HG03175 (cell line): ENCODE measurements at regions not wholly inside any gene's neighbourhood (a gene's known extent, or its start where the extent isn't known, plus 50 kb on each side); places are given as distances from the start of the nearest gene placed in this dataset.
"Not testable (repeated sequence)": the region's sequence is repeated elsewhere in the genome, so short reads cannot be mapped to it uniquely, and the experiment has no call there.

ENCODE experiments used
- ATAC-seq: cut with Tn5 transposase; IDR thresholded peaks from one replicate; pipeline ENCODE4 v1.9.1; 2021; ENCODE audit warnings: mild to moderate bottlenecking, moderate library complexity; ENCODE audit not compliant: unreplicated experiment

DNA sequence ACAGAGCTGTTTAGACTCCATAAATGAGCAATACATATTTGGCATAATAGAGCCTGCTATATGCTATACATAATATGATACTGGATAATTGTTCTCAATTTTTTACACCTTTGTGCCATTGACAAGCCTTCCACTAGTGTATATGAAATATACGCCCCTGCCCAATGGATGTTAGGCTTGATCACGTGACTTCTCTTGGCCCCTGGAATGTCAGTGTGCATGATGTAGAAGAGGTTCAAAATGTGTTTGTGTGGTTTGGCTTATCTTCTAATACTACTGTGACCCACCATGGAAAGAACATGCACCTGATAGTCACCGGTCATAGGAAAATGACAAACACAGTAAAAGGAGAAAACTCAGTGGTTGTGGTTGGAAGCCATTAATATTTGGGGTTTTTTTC lies 479.4 kb downstream of the PCDH20 start:
- ATAC-seq, result no peak

DNA sequence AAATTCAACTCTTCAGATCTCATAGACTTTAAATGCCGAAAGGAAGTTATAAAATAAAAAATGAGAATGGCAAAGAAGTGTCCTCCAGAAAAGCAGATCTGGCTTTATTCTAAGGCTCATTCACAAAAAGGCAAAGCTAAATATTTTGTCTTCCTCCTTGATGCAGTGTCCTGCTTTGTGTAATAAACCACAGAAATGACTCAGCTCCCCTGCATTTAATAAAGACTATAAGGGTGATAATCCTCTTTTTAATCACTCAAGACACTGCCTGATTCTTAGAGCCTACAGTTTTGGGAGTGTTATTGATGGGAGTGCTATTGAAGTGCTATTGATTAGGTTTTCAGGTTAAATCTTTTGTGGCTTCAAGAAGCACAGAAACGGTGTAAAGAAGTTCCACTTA lies 482.0 kb downstream of the PCDH20 start:
- no peak for ATAC-seq

DNA sequence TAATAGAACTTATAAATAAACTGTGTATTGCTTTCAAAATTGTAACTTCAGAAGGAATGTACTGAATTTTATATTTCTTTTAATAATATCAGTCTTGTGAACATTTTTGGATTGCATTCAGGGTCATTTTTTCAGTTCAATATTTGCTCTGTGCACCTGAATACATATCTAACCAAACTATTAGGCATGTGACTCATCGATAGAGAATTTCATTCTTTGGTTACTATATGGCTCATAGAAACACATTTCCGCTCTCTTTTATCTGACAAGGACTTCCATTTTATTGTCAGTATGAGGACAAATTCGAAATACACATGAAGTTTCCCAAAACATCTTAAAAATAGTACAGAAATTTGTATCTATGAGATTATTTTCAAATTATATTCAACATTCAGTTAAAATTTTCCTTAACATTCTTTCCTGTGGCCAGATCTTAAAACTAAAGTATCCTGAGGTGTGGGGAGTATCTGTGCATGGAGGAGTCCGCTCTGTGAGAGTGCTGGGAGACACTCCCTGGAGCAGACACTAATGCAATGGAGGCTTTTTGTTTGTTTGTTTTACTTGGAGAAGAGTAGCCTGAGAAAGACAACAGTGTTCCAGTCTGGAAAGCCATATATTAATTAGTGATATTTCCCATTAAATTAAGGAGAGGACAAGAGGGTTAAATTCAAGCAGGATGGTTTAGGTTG lies 483.6 kb downstream of the PCDH20 start:
- ATAC-seq, result no peak

DNA sequence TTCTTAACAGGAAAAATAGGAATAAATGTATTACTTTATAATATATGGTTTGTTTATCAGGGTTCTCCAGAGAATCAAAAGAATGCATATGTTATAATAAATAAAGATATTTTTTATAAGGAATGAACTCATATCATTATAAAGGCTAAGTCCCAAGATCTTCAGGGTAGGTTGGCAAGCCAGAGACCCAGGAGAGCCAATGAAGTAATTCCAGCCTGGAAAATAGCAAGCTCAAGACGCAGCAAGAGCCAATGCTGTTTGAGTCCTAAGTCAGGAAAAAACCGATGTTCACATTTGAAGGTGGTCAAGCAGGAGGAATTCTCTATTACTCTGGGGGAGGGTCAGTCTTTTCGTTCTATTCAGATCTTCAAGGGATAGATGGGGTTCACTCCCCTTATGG lies 490.0 kb downstream of the PCDH20 start:
- no peak for ATAC-seq

DNA sequence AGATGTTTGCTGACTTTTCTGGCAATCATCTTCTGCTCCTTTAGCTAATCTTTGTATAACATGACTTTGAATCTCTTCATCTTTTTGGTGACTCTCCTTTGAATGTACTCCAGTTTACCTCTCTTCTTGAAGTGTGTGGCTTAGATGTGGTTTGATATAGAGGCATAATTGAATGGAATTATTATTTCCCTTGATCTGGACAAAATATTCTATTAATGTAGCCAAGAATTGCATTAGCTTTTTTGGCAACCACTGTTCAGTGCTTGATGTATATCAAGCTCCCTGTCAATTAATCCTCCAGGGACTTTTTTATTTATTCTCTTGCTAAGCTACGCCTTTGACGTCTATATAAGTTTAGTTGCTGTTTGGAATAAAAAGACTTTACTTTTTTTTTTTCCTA lies 490.8 kb downstream of the PCDH20 start:
- ATAC-seq, result no peak

DNA sequence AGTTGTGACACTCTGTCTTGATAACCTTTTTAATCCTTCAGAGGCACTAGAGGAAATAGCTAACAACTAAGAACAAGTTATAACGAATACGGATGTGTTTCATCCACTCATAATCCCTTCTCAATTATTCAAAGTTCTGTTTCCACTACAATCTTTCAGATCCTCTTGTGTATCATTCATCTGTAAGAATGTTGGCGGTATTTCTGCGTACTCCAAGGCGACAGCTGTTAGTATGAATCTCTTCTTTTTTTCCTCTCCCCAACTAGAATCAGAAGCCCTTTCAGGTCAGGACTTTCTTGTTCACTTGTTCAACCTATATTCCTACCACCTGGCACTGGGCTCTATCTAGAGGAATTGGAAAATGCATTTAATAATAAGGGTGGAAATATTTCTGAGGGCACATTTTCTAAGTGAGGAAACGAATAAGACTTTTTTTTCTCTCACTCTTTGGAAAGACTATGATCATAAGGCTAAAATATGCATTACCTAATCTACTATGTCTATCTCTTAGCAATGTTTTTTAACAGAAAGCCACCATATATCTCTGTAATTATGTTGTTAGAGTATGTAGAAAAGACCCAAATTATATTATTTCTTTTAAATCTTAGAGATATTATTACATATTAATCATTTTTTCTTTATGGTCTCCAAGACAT lies 492.9 kb downstream of the PCDH20 start:
- no peak for ATAC-seq

DNA sequence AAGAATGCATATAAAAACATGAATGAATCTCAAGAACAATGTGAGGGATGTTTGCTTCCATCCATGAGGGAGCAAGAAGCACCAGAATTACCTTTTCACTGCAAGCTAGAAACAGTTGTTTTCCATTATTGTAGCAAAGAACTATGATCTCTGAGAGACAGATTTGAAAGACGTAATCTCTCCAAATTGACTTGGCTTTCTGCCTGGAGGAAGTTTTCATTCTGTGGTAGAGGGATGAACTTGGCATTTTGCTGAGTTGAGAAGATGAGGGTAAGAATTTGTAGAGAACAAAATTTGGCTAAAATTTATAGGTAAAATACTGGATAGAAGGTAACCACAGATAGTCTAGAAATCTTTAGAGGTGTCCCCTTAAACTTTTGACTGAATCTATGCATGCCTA lies 496.8 kb downstream of the TDRD3 start:
- no peak for ATAC-seq

DNA sequence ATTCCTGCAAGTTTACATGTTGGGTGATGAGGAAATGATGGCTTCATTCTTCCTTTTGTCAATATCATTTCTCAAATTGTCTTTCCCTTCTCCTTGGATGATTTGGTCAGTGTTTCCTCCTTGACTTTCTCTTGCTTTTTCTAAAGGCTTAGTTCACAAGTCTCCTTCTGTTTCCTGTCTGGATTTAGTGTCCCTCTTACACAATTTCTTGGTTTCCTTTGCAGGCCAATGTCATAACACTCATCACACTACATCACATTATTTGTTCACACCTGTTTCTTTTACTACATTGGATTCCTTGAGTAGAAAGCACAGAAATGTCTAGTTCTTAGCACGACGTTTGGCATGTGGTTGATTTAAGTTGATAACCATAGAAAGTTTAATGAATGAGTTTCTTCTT lies 490.7 kb downstream of the TDRD3 start:
- ATAC-seq, result no peak

DNA sequence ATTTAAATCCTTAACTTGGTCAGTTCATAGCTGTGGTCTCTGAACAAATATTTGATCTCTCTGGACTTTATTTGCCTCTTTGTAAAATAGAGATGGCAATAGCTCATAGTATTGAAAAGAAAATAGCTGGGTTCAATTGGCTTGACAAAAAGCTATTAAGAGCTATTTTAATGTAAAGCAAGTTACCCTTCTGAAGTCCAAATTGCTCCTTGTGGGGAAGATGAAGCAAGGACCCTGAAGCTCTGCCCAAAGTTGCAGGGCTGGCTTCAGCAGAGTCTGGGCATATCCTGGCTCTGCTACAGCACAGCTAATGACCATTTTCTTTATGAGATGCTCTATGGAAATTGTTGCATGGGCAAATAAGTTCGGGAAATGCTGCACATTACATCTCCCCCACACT lies 484.5 kb downstream of the TDRD3 start:
- ATAC-seq, result no peak

DNA sequence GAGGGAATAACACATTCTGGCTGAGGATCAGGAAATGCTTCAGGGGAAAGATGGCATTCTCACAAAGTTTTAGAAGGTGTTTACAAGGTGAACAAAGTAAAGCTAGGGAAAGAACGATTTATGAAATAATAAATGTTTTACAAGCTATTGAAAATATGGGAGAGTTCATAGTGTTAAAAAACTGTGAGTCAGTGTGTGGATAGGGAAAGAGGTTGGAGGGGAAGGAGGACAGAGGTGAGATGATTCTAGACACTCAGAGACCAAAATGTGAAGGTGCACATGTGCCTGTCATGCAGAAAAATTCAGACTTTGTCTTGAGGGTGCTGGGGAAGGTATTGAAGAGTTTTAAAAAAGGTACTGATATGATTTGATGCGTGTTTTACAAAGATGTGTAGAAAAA lies 476.1 kb downstream of the TDRD3 start:
- ATAC-seq, result no peak

DNA sequence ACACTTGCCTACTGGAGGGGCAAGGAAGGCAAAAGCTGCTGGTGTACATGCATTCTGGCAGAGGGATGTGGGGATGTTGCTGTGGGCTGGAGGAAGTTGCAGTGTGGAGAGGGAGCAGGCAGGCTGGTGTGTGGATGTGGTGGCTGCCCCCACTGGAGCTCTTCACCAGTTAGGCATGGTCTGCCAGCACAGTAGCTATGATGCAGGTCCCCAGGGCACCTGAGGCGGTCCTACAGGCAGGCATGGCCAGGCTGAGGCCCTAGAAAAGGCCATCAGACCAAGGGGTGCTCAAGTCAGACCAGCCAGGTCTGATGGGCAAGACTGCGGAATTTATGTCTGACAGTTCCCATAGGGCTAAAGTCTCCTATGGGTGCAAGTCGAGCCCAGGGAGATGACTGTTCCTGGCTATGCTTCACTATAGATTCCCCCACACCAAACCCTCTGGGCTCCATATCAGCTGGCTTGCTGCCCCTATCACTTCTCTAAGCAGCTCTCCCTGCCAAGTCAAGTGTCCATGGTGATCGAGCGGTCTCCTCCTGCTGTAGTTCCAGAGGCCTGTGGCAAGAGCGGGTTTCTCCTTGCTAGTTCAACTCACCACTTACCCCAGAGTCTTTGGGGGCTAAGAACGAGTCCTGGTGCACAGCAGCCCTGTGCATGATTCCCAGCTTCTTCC lies 473.1 kb downstream of the TDRD3 start:
- ATAC-seq, result no peak

DNA sequence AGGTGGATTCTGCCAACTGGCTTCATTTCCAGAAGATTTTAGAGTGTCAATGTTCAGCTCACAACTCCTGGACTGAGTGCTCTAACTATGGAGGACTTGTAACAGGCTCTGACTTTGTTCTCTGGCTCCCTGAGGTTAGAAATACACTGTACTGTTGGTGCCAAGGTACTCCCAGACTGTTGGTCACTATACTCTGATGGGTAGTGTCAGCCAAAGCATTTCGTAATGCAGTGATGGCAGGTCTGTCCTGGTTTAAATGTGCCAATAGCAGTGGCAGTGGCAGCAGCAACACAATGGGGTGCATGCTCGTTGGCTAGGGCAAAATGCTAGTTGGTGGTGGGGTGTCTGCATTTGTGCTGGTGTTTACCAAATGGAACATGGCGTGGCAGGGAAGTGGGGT lies 472.2 kb downstream of the TDRD3 start:
- no peak for ATAC-seq

DNA sequence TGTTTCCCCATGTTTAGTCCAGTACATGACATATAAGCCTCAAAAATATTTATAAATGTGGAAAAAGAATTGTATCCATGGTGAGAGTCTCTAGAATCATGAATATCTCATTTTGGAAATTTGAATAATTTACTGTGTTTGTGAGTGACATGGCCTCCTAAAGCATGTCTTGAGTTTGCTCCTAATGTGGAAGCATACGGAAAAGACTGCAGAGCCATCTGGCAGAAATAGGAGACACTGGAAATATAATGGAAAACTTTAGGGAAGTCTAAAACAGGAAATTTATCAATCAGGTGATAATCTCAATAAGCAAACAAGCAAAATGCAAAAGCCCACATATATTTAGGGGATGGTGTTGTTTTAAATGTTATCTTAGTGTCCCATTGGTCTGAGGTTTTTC lies 465.0 kb downstream of the TDRD3 start:
- no peak for ATAC-seq

DNA sequence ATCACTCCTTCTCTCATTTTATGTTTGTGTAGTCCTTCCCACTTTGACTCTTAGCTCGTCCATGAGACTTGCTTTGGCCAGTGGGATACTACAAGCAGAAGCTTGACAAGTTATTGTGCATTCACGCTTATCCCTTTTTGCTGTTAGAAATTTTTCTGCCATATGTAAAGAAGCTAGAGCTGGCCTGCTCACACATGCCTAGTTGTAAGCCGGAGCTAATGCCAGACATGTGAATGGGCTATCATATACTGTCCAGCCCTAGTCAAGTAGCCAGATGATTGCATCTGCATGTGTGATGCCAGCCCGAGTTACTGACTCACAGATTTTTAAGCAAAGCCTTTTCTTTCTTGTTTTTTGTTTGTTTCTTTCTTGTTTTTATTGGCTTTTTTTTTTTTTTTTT lies 460.7 kb downstream of the TDRD3 start:
- no peak for ATAC-seq

DNA sequence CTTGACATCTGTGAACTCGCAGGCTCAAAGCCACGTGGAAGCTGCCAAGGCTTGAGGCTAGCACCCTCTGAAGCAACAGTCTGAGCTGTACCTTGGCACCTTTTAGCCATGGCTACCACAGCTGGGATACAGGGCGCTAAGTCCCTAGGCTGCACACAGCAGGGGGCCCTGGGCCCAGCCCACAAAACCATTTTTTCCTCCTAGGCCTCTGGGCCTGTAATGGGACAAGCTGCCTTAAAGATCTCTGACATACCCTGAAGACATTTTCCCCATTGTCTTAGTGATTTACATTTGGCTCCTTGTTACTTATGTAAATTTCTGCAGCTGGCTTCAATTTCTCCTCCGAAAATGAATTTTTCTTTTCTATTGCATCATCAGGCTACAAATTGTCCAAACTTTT lies 455.9 kb downstream of the TDRD3 start:
- ATAC-seq, result no peak

DNA sequence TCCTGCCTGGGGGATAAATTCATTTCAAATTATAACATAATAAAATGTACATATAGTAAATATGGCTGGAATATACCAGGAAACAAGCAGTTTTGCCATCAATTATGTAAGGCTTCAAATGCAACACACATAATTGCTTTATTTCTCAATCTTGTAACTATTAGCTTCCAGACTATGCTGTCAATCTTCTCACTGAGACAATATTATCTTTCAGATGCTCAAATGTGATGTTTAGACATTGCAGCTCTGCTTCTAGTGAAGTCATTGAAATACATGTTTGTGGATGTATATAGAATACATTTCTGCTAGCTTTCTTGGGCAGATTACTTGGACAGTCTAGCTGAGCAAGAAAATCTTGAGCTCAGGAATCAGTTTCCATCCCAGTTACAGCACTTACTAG lies 454.4 kb downstream of the TDRD3 start:
- no peak for ATAC-seq

DNA sequence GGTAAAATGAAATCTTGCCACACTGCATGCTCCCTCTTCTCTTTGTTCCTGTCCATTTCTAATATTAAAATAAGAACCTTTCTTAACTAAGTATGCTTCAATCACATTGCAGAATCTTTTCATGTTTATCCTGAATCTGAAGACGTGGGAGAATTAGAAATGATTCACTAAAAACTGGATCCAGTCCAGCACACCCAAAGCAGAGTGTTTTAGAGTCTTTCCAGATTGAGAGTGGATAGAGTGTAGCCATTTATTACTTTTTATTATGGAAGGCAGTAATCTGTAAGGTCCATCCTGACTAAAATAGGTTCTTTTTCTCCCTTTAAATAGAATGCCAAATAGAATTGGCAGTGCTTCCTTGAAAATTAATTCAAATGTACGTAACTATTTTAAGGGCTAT lies 453.5 kb downstream of the TDRD3 start:
- no peak for ATAC-seq

DNA sequence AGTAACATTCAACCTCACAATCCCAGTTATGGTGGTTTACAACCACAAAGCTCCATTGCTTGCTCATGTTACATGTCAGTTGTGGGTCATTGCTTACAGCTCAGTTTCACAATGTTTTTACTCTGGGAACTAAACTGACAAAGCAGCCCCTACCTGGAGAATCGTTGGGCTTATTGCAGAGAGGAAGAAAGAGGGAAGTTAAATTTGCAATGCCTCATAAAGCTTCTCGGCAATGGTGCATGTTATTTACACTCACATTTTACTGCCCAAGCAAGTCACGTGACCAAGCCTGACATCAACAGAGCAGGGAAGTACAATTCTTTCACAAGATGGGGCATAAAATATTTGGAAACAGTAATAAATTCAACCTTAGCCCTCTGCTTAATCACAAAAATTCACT lies 441.6 kb downstream of the TDRD3 start:
- ATAC-seq, result no peak

DNA sequence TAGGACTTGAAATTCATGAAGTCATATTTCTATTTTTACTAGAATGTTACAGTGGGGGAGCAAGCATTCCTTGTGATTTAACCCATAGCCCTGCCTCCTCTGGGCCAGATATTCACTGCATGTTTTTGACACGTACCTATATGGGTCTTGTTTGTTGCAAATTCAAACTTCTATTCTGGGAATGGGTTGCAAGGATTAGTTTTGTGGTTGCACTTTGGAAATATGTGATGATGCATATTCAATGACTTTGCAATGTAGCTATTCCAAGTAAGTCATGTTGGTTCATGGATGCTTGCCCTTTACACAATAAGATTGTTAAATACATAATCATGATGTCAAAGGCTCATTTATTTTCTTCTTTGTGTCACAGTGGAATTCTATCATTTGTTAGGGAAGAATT lies 440.8 kb downstream of the TDRD3 start:
- ATAC-seq, result no peak

DNA sequence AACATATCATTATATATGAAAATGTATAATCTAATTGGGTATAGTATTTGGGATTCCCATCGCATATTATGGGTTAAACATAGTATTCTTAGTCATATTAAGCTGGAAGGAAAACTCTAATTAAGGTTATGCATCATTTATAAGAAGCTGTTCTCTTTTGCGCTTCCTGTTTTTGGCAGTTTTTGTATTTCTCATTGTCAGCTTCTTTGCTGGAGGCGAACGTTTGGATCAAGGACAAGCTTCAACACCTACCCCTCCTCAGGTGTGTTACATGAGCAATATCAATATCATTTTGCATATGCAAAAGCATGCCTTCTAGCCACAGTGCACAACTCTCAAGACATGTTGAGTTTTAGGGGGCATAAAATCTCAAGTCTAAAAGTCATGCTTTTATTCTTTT lies 439.8 kb downstream of the TDRD3 start:
- ATAC-seq, result no peak

DNA sequence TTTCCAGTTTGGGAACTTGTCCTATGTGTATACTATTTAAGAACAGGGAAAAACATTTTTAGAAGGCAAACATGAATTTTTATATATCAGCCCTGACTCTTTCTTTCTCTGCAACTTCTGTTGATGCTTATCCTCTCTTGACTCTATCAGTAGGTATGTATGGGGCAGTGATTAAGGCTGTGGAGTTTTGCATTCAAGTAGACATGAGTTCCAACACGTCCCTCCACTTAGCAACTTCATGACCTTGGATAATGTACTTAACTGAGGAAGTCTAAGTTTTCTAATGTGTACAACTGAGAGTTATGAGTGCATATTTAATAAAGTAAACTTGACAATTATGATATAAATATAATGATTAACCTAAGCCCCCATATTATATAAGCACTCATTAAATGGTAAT lies 414.6 kb downstream of the TDRD3 start:
- ATAC-seq, result no peak

DNA sequence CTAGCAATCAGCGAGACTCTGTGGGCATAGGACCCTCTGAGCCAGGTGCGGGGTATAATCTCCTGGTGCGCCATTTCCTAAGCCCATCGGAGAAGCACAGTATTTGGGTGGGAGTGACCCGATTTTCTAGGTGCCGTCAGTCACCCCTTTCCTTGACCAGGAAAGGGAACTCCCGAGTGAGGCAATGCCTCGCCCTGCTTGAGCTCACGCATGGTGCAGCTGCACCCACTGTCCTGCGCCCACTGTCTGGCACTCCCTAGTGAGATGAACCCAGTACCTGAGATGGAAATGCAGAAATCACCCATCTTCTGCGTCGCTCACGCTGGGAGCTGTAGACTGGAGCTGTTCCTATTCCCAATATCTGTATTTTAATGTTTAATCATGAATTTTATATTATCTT lies 408.6 kb downstream of the TDRD3 start:
- ATAC-seq, result not testable (repeated sequence)
